CD8-positive, alpha-beta memory T cell (primary cell): ENCODE measurements at regions not wholly inside any gene's neighbourhood (a gene's known extent, or its start where the extent isn't known, plus 50 kb on each side); places are given as distances from the start of the nearest gene placed in this dataset.

Source experiments
- CTCF ChIA-PET: fragments of 350-600 bp; sonication (Branson Sonifier 250); formaldehyde crosslinking; loops from one replicate; lab custom pipeline; 2021; ENCODE audit warnings: antibody characterized with exemption; lab: Charles Lee
- POLR2A ChIA-PET: fragments of 350-600 bp; sonication (Branson Sonifier 250); formaldehyde crosslinking; loops from one replicate; lab custom pipeline; 2021; ENCODE audit warnings: antibody characterized with exemption; lab: Charles Lee
- DNase-seq, 5 donors: peaks; one replicate each; pipeline versions ENCODE4 v3.0.0 to v3.0.0-alpha.2; 2020 to 2022; ENCODE audit warnings: mixed read lengths in 1 of 5
- H3K27ac ChIP-seq: one replicate; pipeline ENCODE4 v1.7.0; 2013; ENCODE audit warnings: low read depth, mild to moderate bottlenecking, low read length, moderate library complexity
- H3K27me3 ChIP-seq: 2 replicates; pipeline ENCODE4 v1.7.0; 2013; ENCODE audit warnings: low read length, mild to moderate bottlenecking; ENCODE audit not compliant: insufficient read depth, poor library complexity, severe bottlenecking
- H3K36me3 ChIP-seq: 2 replicates; pipeline ENCODE4 v1.7.0; 2013; ENCODE audit warnings: mild to moderate bottlenecking, low read length, moderate library complexity; ENCODE audit not compliant: insufficient read depth
- H3K4me1 ChIP-seq: 2 replicates; pipeline ENCODE4 v1.7.0; 2013; ENCODE audit warnings: mild to moderate bottlenecking, low read length, moderate library complexity; ENCODE audit not compliant: insufficient read depth
- H3K4me3 ChIP-seq: 2 replicates; pipeline ENCODE4 v1.7.0; 2013; ENCODE audit warnings: mild to moderate bottlenecking, low read length
- H3K9me3 ChIP-seq: 2 replicates; pipeline ENCODE4 v1.7.0; 2013; ENCODE audit warnings: mild to moderate bottlenecking, low read length
- H3K27ac Mint-ChIP-seq, 8 donors: one replicate each; pipeline ENCODE4 v1.8.0; 2020 to 2021; ENCODE audit warnings: mixed read lengths in 8 of 8, mild to moderate bottlenecking in 6 of 8, inconsistent platforms in 3 of 8, moderate library complexity in 3 of 8
- H3K27me3 Mint-ChIP-seq, 2 donors: one replicate each; pipeline ENCODE4 v1.8.0; 2020 to 2021; ENCODE audit warnings: mixed read lengths in 2 of 2, mild to moderate bottlenecking in 1 of 2, moderate library complexity in 1 of 2
- H3K36me3 Mint-ChIP-seq, 3 donors: one replicate each; pipeline ENCODE4 v1.8.0; 2020 to 2021; ENCODE audit warnings: mixed read lengths in 3 of 3, inconsistent platforms in 1 of 3, mild to moderate bottlenecking in 1 of 3
- H3K4me1 Mint-ChIP-seq, 3 donors: one replicate each; pipeline ENCODE4 v1.8.0; 2020 to 2021; ENCODE audit warnings: mixed read lengths in 3 of 3, inconsistent platforms in 1 of 3, mild to moderate bottlenecking in 1 of 3
- H3K4me3 Mint-ChIP-seq, 7 donors: one replicate each; pipeline ENCODE4 v1.8.0; 2020 to 2021; ENCODE audit warnings: mixed read lengths in 7 of 7, mild to moderate bottlenecking in 6 of 7, moderate library complexity in 4 of 7, inconsistent platforms in 2 of 7
- H3K9me3 Mint-ChIP-seq, 5 donors: one replicate each; pipeline ENCODE4 v1.8.0; 2020 to 2022; ENCODE audit warnings: mixed read lengths in 5 of 5, mild to moderate bottlenecking in 3 of 5, moderate library complexity in 2 of 5, inconsistent platforms in 1 of 5

GRCh38 chr5:93201061-93201460 is 380.0 kb downstream of the NR2F1-AS1 start:
- H3K27ac Mint-ChIP-seq, result no peak overlapping the region

GRCh38 chr5:93196986-93197385 is 384.0 kb downstream of the NR2F1-AS1 start:
- H3K4me3 Mint-ChIP-seq, result no peak overlapping the region
- no peak overlapping the region for H3K27ac ChIP-seq
- H3K36me3 ChIP-seq, result no peaks in the 10 kb centered on the region
- H3K4me3 ChIP-seq, result no peak overlapping the region
- no peaks in the 10 kb centered on the region for H3K27me3 ChIP-seq
- no peaks in the 10 kb centered on the region for H3K36me3 Mint-ChIP-seq
- POLR2A ChIA-PET, result no interaction called here
- no peaks in the 10 kb centered on the region for H3K27me3 Mint-ChIP-seq
- no peaks in the 10 kb centered on the region for H3K4me1 Mint-ChIP-seq
- H3K27ac Mint-ChIP-seq, result no peak overlapping the region
- CTCF ChIA-PET, result no interaction called here
- no peaks in the 10 kb centered on the region for H3K9me3 ChIP-seq
- peaks cover 0 to 12% (median 0%) of the 10 kb centered on the region in 5 donors for H3K9me3 Mint-ChIP-seq
- no peaks in the 10 kb centered on the region for H3K4me1 ChIP-seq
- DNase-seq, result no peak

More at GRCh38 chr5:93201061-93201460, 380.0 kb downstream of the NR2F1-AS1 start:
- no peak for DNase-seq
- Mint-ChIP-seq H3K9me3 (peaks cover 0 to 8% (median 3%) of the 10 kb centered on the region in 5 donors), H3K4me1 (no peaks in the 10 kb centered on the region), H3K4me3 (no peak overlapping the region), H3K27me3 (no peaks in the 10 kb centered on the region), H3K36me3 (no peaks in the 10 kb centered on the region)
- Histone ChIP-seq H3K4me3 (no peak overlapping the region), H3K27ac (no peak overlapping the region), H3K27me3 (no peaks in the 10 kb centered on the region), H3K36me3 (no peaks in the 10 kb centered on the region), H3K4me1 (no peaks in the 10 kb centered on the region), H3K9me3 (no peaks in the 10 kb centered on the region)
- POLR2A ChIA-PET, result no interaction called here
- CTCF ChIA-PET, result no interaction called here

GRCh38 chr5:93193431-93194347 is 387.3 kb downstream of the NR2F1-AS1 start:
- no peaks in the 10 kb centered on the region for H3K4me1 Mint-ChIP-seq
- H3K9me3 ChIP-seq, result no peaks in the 10 kb centered on the region
- H3K4me3 ChIP-seq, result no peak overlapping the region
- peaks cover 0 to 2% of the 10 kb centered on the region in 2 donors for H3K27me3 Mint-ChIP-seq
- H3K9me3 Mint-ChIP-seq, result peaks cover 0 to 12% (median 0%) of the 10 kb centered on the region in 5 donors
- no peaks in the 10 kb centered on the region for H3K36me3 Mint-ChIP-seq
- POLR2A ChIA-PET, result no interaction called here
- CTCF ChIA-PET, result no interaction called here
- no peak overlapping the region for H3K27ac Mint-ChIP-seq
- H3K27me3 ChIP-seq, result no peaks in the 10 kb centered on the region
- no peak overlapping the region for H3K4me3 Mint-ChIP-seq
- H3K36me3 ChIP-seq, result no peaks in the 10 kb centered on the region
- H3K27ac ChIP-seq, result no peak overlapping the region
- no peak for DNase-seq
- no peaks in the 10 kb centered on the region for H3K4me1 ChIP-seq

GRCh38 chr5:93192683-93193082 is 388.3 kb downstream of the NR2F1-AS1 start:
- ChIA-PET POLR2A (no interaction called here), CTCF (no interaction called here)
- Histone ChIP-seq H3K27me3 (no peaks in the 10 kb centered on the region), H3K27ac (no peak overlapping the region), H3K4me3 (no peak overlapping the region), H3K9me3 (no peaks in the 10 kb centered on the region), H3K4me1 (no peaks in the 10 kb centered on the region), H3K36me3 (no peaks in the 10 kb centered on the region)
- Mint-ChIP-seq H3K27me3 (peaks cover 0 to 2% of the 10 kb centered on the region in 2 donors), H3K4me1 (no peaks in the 10 kb centered on the region), H3K36me3 (no peaks in the 10 kb centered on the region), H3K9me3 (peaks cover 0 to 16% (median 0%) of the 10 kb centered on the region in 5 donors), H3K27ac (no peak overlapping the region), H3K4me3 (no peak overlapping the region)
- no peak for DNase-seq

GRCh38 chr5:93192087-93192486 is 388.9 kb downstream of the NR2F1-AS1 start:
- no peaks in the 10 kb centered on the region for H3K27me3 ChIP-seq
- no peaks in the 10 kb centered on the region for H3K9me3 ChIP-seq
- Mint-ChIP-seq H3K27me3 (peaks cover 0 to 2% of the 10 kb centered on the region in 2 donors), H3K27ac (no peak overlapping the region), H3K4me1 (no peaks in the 10 kb centered on the region), H3K9me3 (peaks cover 0 to 17% (median 0%) of the 10 kb centered on the region in 5 donors), H3K4me3 (no peak overlapping the region), H3K36me3 (no peaks in the 10 kb centered on the region)
- H3K36me3 ChIP-seq, result no peaks in the 10 kb centered on the region
- DNase-seq, result no peak
- no peaks in the 10 kb centered on the region for H3K4me1 ChIP-seq
- POLR2A ChIA-PET, result no interaction called here
- no peak overlapping the region for H3K4me3 ChIP-seq
- no peak overlapping the region for H3K27ac ChIP-seq
- CTCF ChIA-PET, result no interaction called here

GRCh38 chr5:93191035-93191817 is 389.8 kb downstream of the NR2F1-AS1 start:
- Mint-ChIP-seq H3K36me3 (no peaks in the 10 kb centered on the region), H3K9me3 (peaks cover 0 to 9% (median 1%) of the 10 kb centered on the region in 5 donors), H3K4me3 (no peak overlapping the region), H3K27me3 (peaks cover 0 to 2% of the 10 kb centered on the region in 2 donors), H3K27ac (no peak overlapping the region), H3K4me1 (no peaks in the 10 kb centered on the region)
- Histone ChIP-seq H3K36me3 (no peaks in the 10 kb centered on the region), H3K27me3 (no peaks in the 10 kb centered on the region), H3K9me3 (no peaks in the 10 kb centered on the region), H3K4me1 (no peaks in the 10 kb centered on the region), H3K27ac (no peak overlapping the region), H3K4me3 (no peak overlapping the region)
- DNase-seq, result no peak
- POLR2A ChIA-PET, result no interaction called here
- CTCF ChIA-PET, result no interaction called here

- POLR2A ChIA-PET, result no interaction called here
- Histone ChIP-seq H3K4me3 (no peak overlapping the region), H3K9me3 (no peaks in the 10 kb centered on the region), H3K27ac (no peak overlapping the region), H3K27me3 (no peaks in the 10 kb centered on the region), H3K4me1 (no peaks in the 10 kb centered on the region), H3K36me3 (no peaks in the 10 kb centered on the region)
- Mint-ChIP-seq H3K27me3 (peaks cover 0 to 2% of the 10 kb centered on the region in 2 donors), H3K4me3 (no peak overlapping the region), H3K27ac (no peak overlapping the region), H3K9me3 (peaks cover 0 to 9% (median 3%) of the 10 kb centered on the region in 5 donors), H3K36me3 (no peaks in the 10 kb centered on the region), H3K4me1 (no peaks in the 10 kb centered on the region)
- no peak for DNase-seq
- CTCF ChIA-PET, result no interaction called here
These were observed 391.3 kb downstream of the NR2F1-AS1 start for GRCh38 chr5:93189707-93190120.

GRCh38 chr5:93188876-93189485 is 392.0 kb downstream of the NR2F1-AS1 start:
- CTCF ChIA-PET, result no interaction called here

More at GRCh38 chr5:93188876-93189485, 392.0 kb downstream of the NR2F1-AS1 start:
- Histone ChIP-seq H3K36me3 (no peaks in the 10 kb centered on the region), H3K4me3 (no peak overlapping the region), H3K27me3 (no peaks in the 10 kb centered on the region), H3K4me1 (no peaks in the 10 kb centered on the region), H3K27ac (no peak overlapping the region), H3K9me3 (no peaks in the 10 kb centered on the region)
- H3K27me3 Mint-ChIP-seq, result peaks cover 0 to 2% of the 10 kb centered on the region in 2 donors
- peaks cover 0 to 9% (median 3%) of the 10 kb centered on the region in 5 donors for H3K9me3 Mint-ChIP-seq
- no peaks in the 10 kb centered on the region for H3K36me3 Mint-ChIP-seq
- POLR2A ChIA-PET, result no interaction called here
- H3K4me1 Mint-ChIP-seq, result no peaks in the 10 kb centered on the region
- no peak for DNase-seq
- no peak overlapping the region for H3K27ac Mint-ChIP-seq
- H3K4me3 Mint-ChIP-seq, result no peak overlapping the region
